Neuronal stem cell (in vitro differentiated cells): ENCODE measurements at regions not wholly inside any gene's neighbourhood (a gene's known extent, or its start where the extent isn't known, plus 50 kb on each side); places are given as distances from the start of the nearest gene placed in this dataset.

Experiments
- DNase-seq: peaks from one replicate; pipeline ENCODE4 v3.0.0-alpha.2; 2013; ENCODE audit warnings: low spot score
- H2AFZ ChIP-seq: one replicate; pipeline ENCODE4 v1.6.1; 2013; ENCODE audit warnings: mild to moderate bottlenecking, low read length, inconsistent platforms
- H2AK5ac ChIP-seq: 2 replicates; pipeline ENCODE4 v1.6.1; 2013; ENCODE audit warnings: low read depth, mild to moderate bottlenecking, inconsistent platforms, low read length, moderate library complexity, mixed read lengths
- H2BK120ac ChIP-seq: 2 replicates; pipeline ENCODE4 v1.6.1; 2013; ENCODE audit warnings: low read depth, mild to moderate bottlenecking, inconsistent platforms, low read length, moderate library complexity, mixed read lengths
- H2BK12ac ChIP-seq: one replicate; pipeline ENCODE4 v1.6.1; 2013; ENCODE audit warnings: low read length, inconsistent platforms
- H2BK15ac ChIP-seq: 2 replicates; pipeline ENCODE4 v1.6.1; 2013; ENCODE audit warnings: mild to moderate bottlenecking, low read length, inconsistent platforms, mixed read lengths
- H2BK5ac ChIP-seq: one replicate; pipeline ENCODE4 v1.6.1; 2013; ENCODE audit warnings: inconsistent platforms, mild to moderate bottlenecking, low read length, moderate library complexity
- H3K14ac ChIP-seq: one replicate; pipeline ENCODE4 v1.6.1; 2013; ENCODE audit warnings: low read length, inconsistent platforms
- H3K18ac ChIP-seq: 2 replicates; pipeline ENCODE4 v1.6.1; 2013; ENCODE audit warnings: low read length, inconsistent platforms
- H3K23ac ChIP-seq: 2 replicates; pipeline ENCODE4 v1.6.1; 2013; ENCODE audit warnings: low read depth, mild to moderate bottlenecking, mixed read lengths, low read length, inconsistent platforms; ENCODE audit not compliant: poor library complexity
- H3K27ac ChIP-seq: replicated peaks from 3 replicates; pipeline ENCODE4 v1.5.1; 2013; ENCODE audit warnings: low read length, inconsistent platforms
- H3K27me3 ChIP-seq, 3 experiments: 2 replicates each; pipeline ENCODE4 v1.6.1; 2013; ENCODE audit warnings: low read length in 3 of 3, mild to moderate bottlenecking in 2 of 3, inconsistent platforms in 1 of 3, low read depth in 1 of 3, mixed read lengths in 1 of 3, moderate library complexity in 1 of 3; ENCODE audit not compliant: control insufficient read depth in 3 of 3, insufficient read depth in 3 of 3
- H3K36me3 ChIP-seq, 2 donors: replicated peaks in 1 of 2; 2 replicates each; pipeline ENCODE4 v1.6.1; 2013; ENCODE audit warnings: low read length in 2 of 2; ENCODE audit not compliant: control insufficient read depth in 2 of 2, insufficient read depth in 2 of 2
- H3K4ac ChIP-seq: 2 replicates; pipeline ENCODE4 v1.6.1; 2013; ENCODE audit warnings: inconsistent platforms, mild to moderate bottlenecking, low read length, moderate library complexity
- H3K4me1 ChIP-seq, 2 donors: 1 replicate in 1 of 2; 2 replicates in 1 of 2; pipeline ENCODE4 v1.6.1; 2013; ENCODE audit warnings: low read length in 2 of 2, low read depth in 1 of 2; ENCODE audit not compliant: control insufficient read depth in 2 of 2, insufficient read depth in 1 of 2
- H3K4me2 ChIP-seq: one replicate; pipeline ENCODE4 v1.6.1; 2013; ENCODE audit warnings: mild to moderate bottlenecking, low read length, inconsistent platforms; ENCODE audit not compliant: insufficient read depth, poor library complexity, severe bottlenecking
- H3K4me3 ChIP-seq, 2 donors: 2 replicates each; pipeline ENCODE4 v1.5.1; 2013; ENCODE audit warnings: low read length in 2 of 2, mild to moderate bottlenecking in 2 of 2, inconsistent platforms in 1 of 2, moderate library complexity in 1 of 2
- H3K79me1 ChIP-seq: one replicate; pipeline ENCODE4 v1.6.1; 2013; ENCODE audit warnings: low read depth, mild to moderate bottlenecking, inconsistent platforms, low read length, moderate library complexity
- H3K9ac ChIP-seq: one replicate; pipeline ENCODE4 v1.6.1; 2013; ENCODE audit warnings: mild to moderate bottlenecking, low read depth, low read length, inconsistent platforms; ENCODE audit not compliant: poor library complexity
- H3K9me3 ChIP-seq, 2 donors: replicated peaks in 1 of 2; 2 replicates each; pipeline versions ENCODE3 to v1.6.1; 2013; ENCODE audit warnings: low read length in 2 of 2, mild to moderate bottlenecking in 2 of 2, inconsistent platforms in 1 of 2, low read depth in 1 of 2, mixed read lengths in 1 of 2, moderate library complexity in 1 of 2; ENCODE audit not compliant: control insufficient read depth in 2 of 2, insufficient read depth in 1 of 2
- H4K8ac ChIP-seq: one replicate; pipeline ENCODE4 v1.6.1; 2013; ENCODE audit warnings: low read depth, mild to moderate bottlenecking, inconsistent platforms, low read length, moderate library complexity
- H4K91ac ChIP-seq: one replicate; pipeline ENCODE4 v1.6.1; 2013; ENCODE audit warnings: low read length, low read depth, mild to moderate bottlenecking, inconsistent platforms; ENCODE audit not compliant: poor library complexity
- WGBS, 2 donors: extraction: QIAGEN DNeasy Blood & Tissue Kit; methylation state at CpG; one replicate each; pipeline ENCODE4 v1.1.7; 2013; ENCODE audit warnings: missing lambda C conversion rate in 2 of 2, mixed read lengths in 1 of 2; ENCODE audit not compliant: insufficient read length in 2 of 2, insufficient replicate concordance in 1 of 2; ENCODE audit errors: extremely low coverage in 2 of 2; 5-methylcytosine and 5-hydroxymethylcytosine counted together

DNA sequence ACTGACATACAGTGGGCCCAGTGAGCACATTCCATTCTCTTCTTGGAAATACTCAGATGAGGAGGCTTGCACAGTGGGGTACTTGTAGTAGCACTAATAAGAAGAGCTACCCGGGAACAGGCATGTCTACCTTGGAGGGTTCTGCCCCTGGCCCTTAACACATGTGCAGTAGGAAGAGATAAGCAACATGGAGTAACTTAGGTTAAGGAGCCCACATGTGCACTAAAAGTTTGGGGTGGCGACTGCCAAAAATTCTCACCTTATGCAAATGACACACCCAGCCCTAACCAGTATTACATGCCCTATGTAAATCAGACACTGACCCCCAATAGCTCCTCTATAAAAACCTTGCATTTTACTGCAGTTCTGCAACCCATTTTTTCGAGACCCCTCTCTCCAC lies 1313.3 kb downstream of the KCNT2 start:
- no peak for DNase-seq
- no peak overlapping the region for H3K27ac ChIP-seq
- no peak overlapping the region for H3K4me3 ChIP-seq
- H2AK5ac ChIP-seq = no peak overlapping the region
- H3K4ac ChIP-seq = no peak overlapping the region
- H2AFZ ChIP-seq = no peak overlapping the region
- H3K23ac ChIP-seq = no peak overlapping the region
- no peak overlapping the region for H3K18ac ChIP-seq
- no peak overlapping the region for H2BK5ac ChIP-seq
- H3K36me3 ChIP-seq = no peaks in the 10 kb centered on the region
- no peak overlapping the region for H4K91ac ChIP-seq
- no peak overlapping the region for H4K8ac ChIP-seq
- no peak overlapping the region for H3K9ac ChIP-seq
- H3K9me3 ChIP-seq = no peaks in the 10 kb centered on the region
- H3K4me2 ChIP-seq = no peak overlapping the region
- H2BK120ac ChIP-seq = no peak overlapping the region
- no peak overlapping the region for H2BK15ac ChIP-seq
- no peaks in the 10 kb centered on the region for H3K79me1 ChIP-seq
- H3K4me1 ChIP-seq = no peaks in the 10 kb centered on the region
- no CpG with 5 or more reads among the region's 3 CpGs for WGBS, 2 donors
- no peak overlapping the region for H3K14ac ChIP-seq
- H3K27me3 ChIP-seq = no peaks in the 10 kb centered on the region
- no peak overlapping the region for H2BK12ac ChIP-seq

DNA sequence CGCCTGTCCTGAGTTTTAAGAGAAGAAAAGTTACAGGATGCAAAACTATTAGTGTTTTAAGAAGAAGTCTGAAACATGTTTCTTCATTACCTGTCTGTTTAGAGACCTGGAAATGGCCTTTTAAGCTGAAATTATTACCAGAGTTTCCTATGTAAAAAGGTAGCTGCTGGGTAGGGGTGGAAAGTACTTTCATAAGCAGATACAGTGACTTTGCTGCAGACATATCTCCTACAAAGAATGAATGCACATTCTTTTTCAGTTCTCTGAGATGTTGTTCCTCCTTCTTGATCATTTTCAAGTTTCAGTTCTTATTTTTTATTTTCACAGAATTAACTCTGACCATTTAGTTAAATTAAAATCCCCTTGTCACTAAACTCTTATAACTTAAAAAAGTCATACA lies 1329.6 kb downstream of the KCNT2 start:
- peak overlapping the region; percentile 17 for H2AFZ ChIP-seq
- no peak overlapping the region for H3K9ac ChIP-seq
- no peak overlapping the region for H2BK5ac ChIP-seq

DNA sequence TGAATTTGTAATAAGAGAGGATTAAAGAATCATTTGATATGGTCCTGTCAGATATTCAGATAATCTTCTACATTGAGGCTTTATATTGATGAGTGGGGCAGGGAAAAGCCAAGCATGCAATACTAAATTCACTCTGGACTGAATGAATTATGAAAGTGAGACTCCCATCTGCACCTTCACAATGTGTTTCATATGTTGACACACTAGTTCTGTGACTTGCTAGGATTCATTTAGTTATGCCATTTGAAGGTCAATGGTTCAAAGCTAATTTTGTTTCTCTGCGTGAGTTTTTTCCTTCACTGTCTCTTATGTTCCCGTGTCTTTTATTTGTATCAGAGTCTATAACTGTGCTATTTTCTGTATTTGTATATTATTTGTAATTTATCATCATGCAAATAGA lies 1332.5 kb downstream of the KCNT2 start:
- H3K4me2 ChIP-seq = no peak overlapping the region
- H3K18ac ChIP-seq = no peak overlapping the region
- no peak overlapping the region for H2AFZ ChIP-seq
- H3K79me1 ChIP-seq = no peaks in the 10 kb centered on the region
- no peak for DNase-seq
- no peak overlapping the region for H2BK5ac ChIP-seq
- H3K9me3 ChIP-seq = no peaks in the 10 kb centered on the region
- no peaks in the 10 kb centered on the region for H3K27me3 ChIP-seq
- no peak overlapping the region for H2BK120ac ChIP-seq
- no peak overlapping the region for H3K4ac ChIP-seq
- WGBS, 2 donors = no CpG with 5 or more reads among the region's 2 CpGs
- H3K14ac ChIP-seq = no peak overlapping the region
- no peak overlapping the region for H2BK15ac ChIP-seq
- no peak overlapping the region for H2AK5ac ChIP-seq
- no peak overlapping the region for H2BK12ac ChIP-seq
- H3K36me3 ChIP-seq = no peaks in the 10 kb centered on the region
- H3K23ac ChIP-seq = no peak overlapping the region
- no peak overlapping the region for H3K9ac ChIP-seq
- H4K8ac ChIP-seq = no peak overlapping the region
- H3K4me3 ChIP-seq = no peak overlapping the region
- H3K27ac ChIP-seq = no peak overlapping the region
- no peak overlapping the region for H4K91ac ChIP-seq
- H3K4me1 ChIP-seq = no peaks in the 10 kb centered on the region

More for the DNA sequence above, 1329.6 kb downstream of the KCNT2 start:
- H3K79me1 ChIP-seq = no peaks in the 10 kb centered on the region
- H3K4me1 ChIP-seq = no peaks in the 10 kb centered on the region
- no peak overlapping the region for H2AK5ac ChIP-seq
- H3K27me3 ChIP-seq = no peaks in the 10 kb centered on the region
- H3K14ac ChIP-seq = no peak overlapping the region
- no peak overlapping the region for H4K8ac ChIP-seq
- WGBS, 2 donors = no CpG with 5 or more reads among the region's 1 CpG
- H2BK15ac ChIP-seq = no peak overlapping the region
- DNase-seq = no peak
- H2BK120ac ChIP-seq = no peak overlapping the region
- H3K9me3 ChIP-seq = no peaks in the 10 kb centered on the region
- no peak overlapping the region for H4K91ac ChIP-seq
- no peaks in the 10 kb centered on the region for H3K36me3 ChIP-seq
- H3K4me2 ChIP-seq = no peak overlapping the region
- no peak overlapping the region for H3K18ac ChIP-seq
- no peak overlapping the region for H2BK12ac ChIP-seq
- no peak overlapping the region for H3K27ac ChIP-seq
- no peak overlapping the region for H3K4ac ChIP-seq
- no peak overlapping the region for H3K23ac ChIP-seq
- H3K4me3 ChIP-seq = no peak overlapping the region

DNA sequence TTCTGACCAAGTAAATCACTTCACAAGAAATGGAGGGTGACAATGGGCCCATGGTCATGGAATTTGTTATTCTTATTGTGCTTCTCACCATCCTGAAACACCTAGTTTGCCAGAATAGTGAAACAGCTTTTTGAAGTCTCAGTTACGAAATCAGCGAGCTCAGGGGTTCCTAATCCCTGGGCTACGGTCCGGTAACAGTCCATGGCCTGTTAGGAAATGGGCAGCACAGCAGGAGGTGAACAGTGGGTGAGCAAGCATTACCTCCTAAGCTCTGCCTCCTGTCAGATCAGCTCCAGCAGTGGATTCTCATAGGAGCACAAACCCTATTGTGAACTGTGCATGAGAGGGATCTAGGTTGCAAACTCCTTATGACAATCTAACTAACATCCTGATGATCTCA lies 1356.3 kb downstream of the KCNT2 start:
- Histone ChIP-seq H2BK5ac (no peak overlapping the region), H3K14ac (no peak overlapping the region), H3K27me3 (no peaks in the 10 kb centered on the region), H4K91ac (no peak overlapping the region), H2BK120ac (no peak overlapping the region), H3K9ac (no peak overlapping the region), H3K4me3 (no peak overlapping the region), H2AK5ac (no peak overlapping the region), H4K8ac (no peak overlapping the region), H2BK12ac (no peak overlapping the region), H3K23ac (no peak overlapping the region), H3K4ac (no peak overlapping the region), H3K4me2 (no peak overlapping the region), H3K9me3 (no peaks in the 10 kb centered on the region), H2AFZ (peak overlapping the region; percentile 39), H2BK15ac (no peak overlapping the region), H3K27ac (no peak overlapping the region), H3K79me1 (no peaks in the 10 kb centered on the region), H3K4me1 (no peaks in the 10 kb centered on the region), H3K36me3 (no peaks in the 10 kb centered on the region), H3K18ac (no peak overlapping the region)
- no peak for DNase-seq
- no CpG with 5 or more reads among the region's 4 CpGs for WGBS, 2 donors
